Muscle of back (tissue), 3 donors: ENCODE measurements at regions not wholly inside any gene's neighbourhood (a gene's known extent, or its start where the extent isn't known, plus 50 kb on each side); places are given as distances from the start of the nearest gene placed in this dataset.
"Not testable (repeated sequence)": the region's sequence is repeated elsewhere in the genome, so short reads cannot be mapped to it uniquely, and the experiment has no call there.

Experiments
- DNase-seq, 3 donors: peaks; one replicate each; pipeline versions ENCODE4 v3.0.0 to v3.0.0-alpha.2; 2013

GRCh38 chr12:105524961-105525360 lies 194.5 kb downstream of the C12orf75 start:
- no peak for DNase-seq

- DNase-seq, result no peak
Observed at GRCh38 chr12:105534068-105534467, 203.6 kb downstream of the C12orf75 start.

GRCh38 chr12:105535033-105535432 lies 204.5 kb downstream of the C12orf75 start:
- DNase-seq, result not testable (repeated sequence)

- DNase-seq, result peak; percentile 16 to 76 (median 49)
Observed at GRCh38 chr12:105538880-105539279, 208.4 kb downstream of the C12orf75 start.

GRCh38 chr12:105539735-105540134 lies 209.2 kb downstream of the C12orf75 start:
- DNase-seq, result no peak

- DNase-seq, result no peak
Observed at GRCh38 chr12:105547786-105548185, 217.3 kb downstream of the C12orf75 start.

GRCh38 chr12:105548626-105549025 lies 218.1 kb downstream of the C12orf75 start:
- no peak for DNase-seq

GRCh38 chr12:105552056-105552455 lies 221.6 kb downstream of the C12orf75 start:
- no peak for DNase-seq

- DNase-seq, result no peak
Observed at GRCh38 chr12:105554223-105554678, 223.8 kb downstream of the C12orf75 start.

GRCh38 chr12:105554856-105555255 lies 224.4 kb downstream of the C12orf75 start:
- DNase-seq, result no peak

GRCh38 chr12:105555556-105556295 lies 225.2 kb downstream of the C12orf75 start:
- DNase-seq, result peak in 2 of 3 donors; percentile 9 to 52

GRCh38 chr12:105559310-105559709 lies 228.8 kb downstream of the C12orf75 start:
- no peak for DNase-seq

GRCh38 chr12:105561546-105562198 lies 231.2 kb downstream of the C12orf75 start:
- peak in 1 of 3 donors; percentile 69 for DNase-seq

- DNase-seq, result peak; percentile 62 to 80 (median 77)
Observed at GRCh38 chr12:105562199-105562971, 231.9 kb downstream of the C12orf75 start.

GRCh38 chr12:105567061-105567460 lies 236.6 kb downstream of the C12orf75 start:
- no peak for DNase-seq

- DNase-seq, result no peak
Observed at GRCh38 chr12:105569886-105570285, 239.4 kb downstream of the C12orf75 start.

- DNase-seq, result no peak
Observed at GRCh38 chr12:105570944-105571343, 240.5 kb downstream of the C12orf75 start.

- no peak for DNase-seq
Observed at GRCh38 chr12:105573574-105573973, 243.1 kb downstream of the C12orf75 start.

GRCh38 chr12:105574056-105574715 lies 243.7 kb downstream of the C12orf75 start:
- DNase-seq, result no peak

GRCh38 chr12:105575235-105575634 lies 244.7 kb downstream of the C12orf75 start:
- DNase-seq, result no peak

- no peak for DNase-seq
Observed at GRCh38 chr12:105576261-105576660, 245.8 kb downstream of the C12orf75 start.

GRCh38 chr12:105580821-105581352 lies 250.4 kb downstream of the C12orf75 start:
- DNase-seq, result no peak
